ENCODE measurements at regions not wholly inside any gene's neighbourhood (a gene's known extent, or its start where the extent isn't known, plus 50 kb on each side); places are given as distances from the start of the nearest gene placed in this dataset.
"Not testable (repeated sequence)": the region's sequence is repeated elsewhere in the genome, so short reads cannot be mapped to it uniquely, and the experiment has no call there.

DNA sequence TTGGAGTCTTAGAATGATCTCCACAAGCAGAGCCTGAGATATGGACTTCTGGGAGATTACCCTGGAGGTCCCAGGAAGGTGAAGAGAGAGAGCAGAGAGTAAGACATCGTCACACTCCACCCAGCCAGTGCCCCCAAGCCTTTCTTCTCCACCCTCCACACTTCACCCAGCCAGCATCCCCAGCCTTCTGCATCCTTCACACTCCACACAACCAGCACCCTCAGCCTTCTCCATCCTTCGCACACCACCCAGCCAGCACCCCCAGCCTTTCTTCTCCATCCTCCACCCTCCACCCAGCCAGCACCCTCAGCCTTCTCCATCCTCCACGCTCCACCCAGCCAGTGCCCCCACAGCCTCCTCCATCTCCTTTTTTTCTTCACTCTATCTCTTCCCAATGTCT is 603.9 kb upstream of the B3GAT1 start:
- FAIRE-seq (no peak), DNase-seq (ENCODE audit: low spot score) (no peak)

GRCh38 chr11:135011313-135011712 is 599.3 kb upstream of the B3GAT1 start:
- not testable (repeated sequence) for DNase-seq (ENCODE audit: low spot score); FAIRE-seq

GRCh38 chr11:135009125-135009524 is 597.1 kb upstream of the B3GAT1 start:
- no peak for FAIRE-seq
- DNase-seq (ENCODE audit: low spot score): no peak

- FAIRE-seq: no peak
Measured at GRCh38 chr11:135008412-135008811, 596.4 kb upstream of the B3GAT1 start.

GRCh38 chr11:135008001-135008405 is 596.0 kb upstream of the B3GAT1 start:
- no peak for FAIRE-seq
- DNase-seq (ENCODE audit: low spot score): no peak

More at GRCh38 chr11:135008412-135008811, 596.4 kb upstream of the B3GAT1 start:
- DNase-seq (ENCODE audit: low spot score): no peak

DNA sequence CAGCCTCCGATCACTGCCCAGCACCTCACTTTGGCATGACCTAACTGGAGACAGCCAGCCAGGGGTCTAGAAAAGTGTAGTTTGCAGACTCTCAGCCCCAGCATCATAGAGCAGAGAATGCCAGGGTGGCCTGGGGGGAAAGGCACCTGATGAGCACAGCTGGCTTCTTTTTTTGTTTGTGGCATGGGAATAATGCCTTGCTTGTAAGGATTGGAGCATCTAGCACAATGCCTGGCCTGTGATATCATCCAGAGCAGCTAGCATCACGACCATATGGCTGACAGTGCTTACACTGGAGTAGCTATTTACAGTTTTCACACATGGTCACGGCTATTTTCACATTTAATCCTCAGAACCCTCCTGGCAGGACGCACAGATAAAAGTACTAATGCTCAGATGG is 594.8 kb upstream of the B3GAT1 start:
- DNase-seq (ENCODE audit: low spot score) (no peak), FAIRE-seq (no peak)

DNA sequence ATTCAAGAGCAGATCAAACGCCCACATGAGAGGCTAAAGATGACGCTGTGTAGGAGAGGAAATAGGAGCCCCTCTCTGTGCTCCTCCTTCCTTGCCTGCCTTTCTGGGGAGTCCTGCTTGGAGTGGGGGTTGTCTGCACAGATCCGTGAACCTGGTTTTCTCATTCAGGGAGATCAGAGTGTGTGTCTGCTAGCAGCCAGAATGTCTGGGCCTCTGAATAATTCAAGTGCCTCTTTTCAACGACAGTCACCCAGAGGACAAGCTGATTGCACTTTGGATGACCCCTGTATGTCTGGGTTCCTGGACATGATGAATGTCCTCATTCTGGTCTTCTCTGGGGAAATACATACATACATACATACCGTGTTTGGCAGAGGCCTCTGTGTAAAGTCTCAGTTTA is 592.5 kb upstream of the B3GAT1 start:
- FAIRE-seq: no peak
- DNase-seq (ENCODE audit: low spot score): no peak

DNA sequence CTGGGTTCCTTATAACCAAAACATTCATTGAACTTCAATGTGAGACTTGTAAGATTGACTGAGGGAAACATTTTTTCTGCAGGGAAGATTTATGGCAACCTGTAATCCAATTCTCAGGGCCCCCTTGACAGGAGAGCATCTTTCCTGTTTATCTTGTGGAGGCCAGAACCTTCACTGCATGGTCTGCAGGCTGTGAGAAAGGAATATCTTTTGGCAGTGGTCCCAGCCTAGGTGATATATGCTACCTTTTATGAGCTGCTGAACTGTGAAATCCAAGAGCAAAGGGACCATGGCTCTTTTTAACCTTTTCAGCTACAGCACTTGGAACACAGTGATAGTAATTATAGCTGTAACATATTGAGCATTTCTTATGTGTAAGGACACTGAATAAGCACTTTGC is 590.2 kb upstream of the B3GAT1 start:
- no peak for FAIRE-seq
- DNase-seq (ENCODE audit: low spot score): no peak

GRCh38 chr11:135001581-135001980 is 589.5 kb upstream of the B3GAT1 start:
- DNase-seq (ENCODE audit: low spot score) (no peak), FAIRE-seq (no peak)

DNA sequence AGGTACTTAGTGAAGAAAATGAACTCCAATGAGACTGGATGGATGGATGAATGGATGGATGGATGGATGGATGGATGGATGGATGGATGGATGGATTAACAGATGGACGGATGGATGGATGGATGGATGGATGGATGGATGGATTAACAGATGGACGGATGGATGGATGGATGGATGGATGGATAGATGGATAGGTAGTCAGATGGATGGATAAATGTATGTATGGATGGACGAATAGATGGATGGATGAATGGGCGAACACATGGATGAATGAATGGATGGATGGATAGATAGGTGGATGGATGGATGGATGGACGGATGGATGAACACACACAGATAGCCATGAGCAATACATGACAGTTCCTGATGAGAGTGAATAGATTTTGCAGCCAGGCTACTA is 589.0 kb upstream of the B3GAT1 start:
- FAIRE-seq; DNase-seq (ENCODE audit: low spot score): not testable (repeated sequence)

- DNase-seq (ENCODE audit: low spot score): no peak
- FAIRE-seq: no peak
Measured at GRCh38 chr11:134999590-134999989, 587.5 kb upstream of the B3GAT1 start.

DNA sequence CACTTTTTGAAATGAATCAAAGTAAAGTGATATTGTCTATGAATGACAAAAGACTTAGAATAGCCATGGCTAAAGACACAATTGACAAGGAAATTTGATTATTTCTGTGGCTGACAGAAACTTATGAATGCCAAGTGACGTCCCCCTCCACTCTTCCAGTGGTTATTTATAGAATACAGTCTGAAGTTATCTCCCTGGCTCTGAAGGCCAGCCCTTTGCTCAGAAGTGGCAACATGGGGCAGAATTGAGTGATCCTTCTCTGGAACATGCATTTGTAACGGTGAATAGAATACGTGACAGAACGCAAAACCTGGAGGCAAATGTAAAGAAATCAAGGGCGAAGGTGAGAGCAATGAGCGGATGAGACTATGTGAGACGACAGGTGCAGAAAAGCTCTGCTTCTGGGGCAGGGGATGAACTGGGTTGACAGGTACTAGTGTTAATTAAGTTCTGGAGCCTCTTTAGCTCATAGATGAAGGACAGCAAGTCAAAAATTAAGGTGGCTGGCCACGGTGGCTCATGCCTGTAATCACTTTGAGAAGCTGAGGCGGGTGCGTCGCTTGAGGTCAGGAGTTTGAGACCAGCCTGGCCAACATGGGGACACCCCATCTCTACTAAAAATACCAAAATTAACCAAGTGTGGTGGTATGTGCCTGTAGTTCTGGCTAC is 585.7 kb upstream of the B3GAT1 start:
- FAIRE-seq: no peak
- DNase-seq (ENCODE audit: low spot score): no peak

GRCh38 chr11:134995741-134996140 is 583.7 kb upstream of the B3GAT1 start:
- no peak for DNase-seq (ENCODE audit: low spot score)

GRCh38 chr11:134994431-134994830 is 582.4 kb upstream of the B3GAT1 start:
- DNase-seq (ENCODE audit: low spot score): no peak
- no peak for FAIRE-seq

More at GRCh38 chr11:134995741-134996140, 583.7 kb upstream of the B3GAT1 start:
- no peak for FAIRE-seq

- no peak for DNase-seq (ENCODE audit: low spot score)
- FAIRE-seq: no peak
Measured at GRCh38 chr11:134993691-134994243, 581.7 kb upstream of the B3GAT1 start.

DNA sequence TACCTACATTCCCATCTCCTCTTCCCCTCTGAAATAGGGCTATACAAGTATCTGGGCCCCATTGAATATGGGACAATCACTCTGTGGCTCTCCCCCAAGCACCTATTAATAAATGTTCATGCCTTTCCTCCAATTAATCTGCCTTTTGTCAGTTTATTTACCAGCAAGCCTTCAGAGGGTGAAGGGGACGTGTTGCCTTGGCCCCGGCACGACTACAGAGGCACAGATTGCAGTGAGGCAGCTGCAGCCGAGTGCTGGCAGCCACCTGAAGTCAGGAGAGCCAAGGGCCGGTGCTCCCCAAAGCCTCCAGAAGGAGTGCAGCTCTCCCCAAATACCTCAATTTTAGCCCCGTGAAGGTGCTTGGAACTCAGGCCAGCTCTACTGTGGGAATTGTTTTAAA is 580.9 kb upstream of the B3GAT1 start:
- no peak for FAIRE-seq
- no peak for DNase-seq (ENCODE audit: low spot score)

DNA sequence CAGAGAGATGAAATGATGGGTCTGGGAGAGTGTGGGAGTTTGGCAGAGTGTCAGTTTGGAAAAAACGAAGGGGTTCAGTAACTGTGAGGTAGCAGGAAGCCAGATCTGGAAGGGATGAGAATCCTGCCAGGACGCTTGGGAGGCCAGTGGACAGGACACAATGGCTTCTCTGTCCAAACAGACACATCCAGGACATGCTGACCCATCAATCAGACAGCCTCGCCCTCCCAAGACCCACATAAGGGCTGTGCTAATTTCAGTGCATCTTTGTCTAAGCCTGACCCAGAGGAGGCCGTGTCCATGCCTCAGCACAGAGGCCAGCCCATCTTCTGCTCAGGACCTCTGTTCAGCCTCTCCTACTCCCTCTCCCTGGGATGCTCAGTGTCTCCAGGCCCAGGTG is 576.5 kb upstream of the B3GAT1 start:
- FAIRE-seq: no peak

GRCh38 chr11:134987822-134988221 is 575.8 kb upstream of the B3GAT1 start:
- DNase-seq (ENCODE audit: low spot score) (no peak), FAIRE-seq (no peak)

More for the DNA sequence above, 576.5 kb upstream of the B3GAT1 start:
- no peak for DNase-seq (ENCODE audit: low spot score)

DNA sequence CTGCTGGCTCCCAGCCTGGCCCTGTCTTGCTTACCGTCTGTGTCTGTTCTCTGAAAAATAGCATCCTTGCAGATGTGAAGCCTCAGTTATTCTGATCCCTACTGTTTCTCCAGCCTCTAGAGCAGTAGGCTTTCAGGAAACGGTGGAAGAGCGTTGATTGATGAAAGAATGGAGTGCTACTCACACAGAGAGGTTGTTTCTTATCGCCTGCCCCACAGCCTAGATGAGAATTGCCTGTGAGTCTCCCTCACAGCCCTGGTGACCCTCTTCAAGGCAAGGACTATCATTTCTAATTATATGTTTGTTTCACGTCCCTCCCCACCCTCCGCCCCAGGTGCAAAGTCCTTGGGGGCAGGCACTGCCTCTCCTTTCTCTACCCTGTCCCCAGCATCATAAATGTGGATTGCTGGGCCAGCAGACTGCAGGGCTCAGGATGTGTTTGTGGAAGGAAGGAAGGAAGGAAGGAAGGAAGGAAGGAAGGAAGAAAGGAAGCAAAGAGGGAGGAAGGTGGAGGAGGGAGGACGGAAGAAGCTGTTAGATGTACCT is 575.3 kb upstream of the B3GAT1 start:
- DNase-seq (ENCODE audit: low spot score): no peak
- no peak for FAIRE-seq

DNA sequence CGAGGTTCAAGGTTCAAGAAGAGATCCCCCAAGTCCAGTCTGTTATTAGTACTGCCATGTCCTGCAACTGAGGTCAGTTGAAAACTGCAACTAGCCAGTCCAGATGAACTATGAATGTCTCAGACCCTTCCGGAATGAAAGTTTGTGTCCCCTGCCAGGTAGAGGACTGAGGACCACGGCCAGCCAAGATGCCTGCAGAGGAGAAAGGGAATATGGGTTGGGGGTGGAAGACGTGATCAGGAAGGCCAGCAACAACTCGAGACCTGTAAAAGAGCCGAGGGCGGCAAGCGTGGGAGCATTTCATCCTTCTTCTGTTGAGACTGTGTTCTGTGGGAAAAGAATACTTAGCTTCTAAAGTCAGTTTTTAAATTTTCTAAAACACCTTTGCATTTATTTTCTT is 572.4 kb upstream of the B3GAT1 start:
- no peak for DNase-seq (ENCODE audit: low spot score)
- FAIRE-seq: no peak

DNA sequence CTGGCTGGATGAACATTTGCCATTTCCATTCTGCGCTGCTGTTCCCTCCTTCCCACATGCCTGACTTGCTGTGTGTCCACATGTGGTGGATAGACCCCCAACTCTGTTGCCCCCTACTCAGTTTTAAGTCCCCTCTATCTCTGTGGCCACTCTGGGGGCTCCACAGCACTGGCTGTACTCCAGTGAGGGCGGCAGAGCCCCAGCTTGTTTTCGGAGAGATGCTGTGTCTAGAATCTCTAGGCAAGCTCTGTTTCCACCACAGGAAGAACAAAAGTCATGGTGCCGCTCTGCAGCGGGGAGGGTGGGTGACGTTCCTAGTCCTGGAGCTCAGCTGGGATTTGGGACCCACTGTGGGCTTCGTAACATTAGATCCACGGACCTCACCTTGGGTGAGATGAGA is 570.4 kb upstream of the B3GAT1 start:
- not testable (repeated sequence) for FAIRE-seq; DNase-seq (ENCODE audit: low spot score)

DNA sequence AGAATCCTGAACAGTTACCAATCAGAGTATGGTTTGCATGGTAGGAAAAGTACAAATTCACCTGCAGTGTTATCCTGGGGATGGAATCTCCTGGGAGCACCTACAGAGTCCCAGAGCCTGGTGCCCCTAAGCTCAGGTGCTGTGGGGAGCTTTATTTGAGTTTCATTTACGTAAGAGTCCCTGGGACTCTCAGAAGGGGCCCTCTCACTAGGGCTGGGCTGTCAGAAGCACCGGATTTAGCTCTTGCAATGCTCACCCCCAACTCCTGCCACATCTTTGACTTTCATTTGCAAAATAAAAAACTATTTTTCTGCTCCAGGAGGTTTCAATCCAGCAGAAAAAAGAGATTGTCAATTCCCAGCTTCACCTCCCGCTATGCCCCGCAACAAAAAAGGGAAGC is 569.8 kb upstream of the B3GAT1 start:
- DNase-seq (ENCODE audit: low spot score) (no peak), FAIRE-seq (no peak)
